ENCODE measurements at regions not wholly inside any gene's neighbourhood (a gene's known extent, or its start where the extent isn't known, plus 50 kb on each side); places are given as distances from the start of the nearest gene placed in this dataset.

- DNase-seq = no peak
- H3K9me3 ChIP-seq = peaks cover 0 to 8% (median 2%) of the 10 kb centered on the region in 4 donors
- H3K27me3 ChIP-seq = no peaks in the 10 kb centered on the region
- intact Hi-C loops (cut with DNase I) = no loop called here
- no peaks in the 10 kb centered on the region for H3K36me3 ChIP-seq
- no peak overlapping the region for H3K4me3 ChIP-seq
- H3K27ac ChIP-seq = no peak overlapping the region
- TF ChIP-seq CTCF (IDR thresholded peaks at IDR 0.05) = no peak
- no peak for TF ChIP-seq POLR2A (IDR thresholded peaks at IDR 0.05)
- no peak for TF ChIP-seq POLR2AphosphoS5 (IDR thresholded peaks at IDR 0.05)
- TF ChIP-seq EP300 (IDR thresholded peaks at IDR 0.05) = no peak
- no peaks in the 10 kb centered on the region for H3K4me1 ChIP-seq
- 39 to 48% methylated on average over 5 of the region's 5 CpGs for WGBS, 2 donors
These were observed 131.5 kb upstream of the USP29 start for GRCh38 chr19:56988299-56988698.

- Histone ChIP-seq H3K27me3 (no peaks in the 10 kb centered on the region), H3K27ac (no peak overlapping the region), H3K4me3 (no peak overlapping the region), H3K9me3 (peaks cover 0 to 3% (median 0%) of the 10 kb centered on the region in 4 donors), H3K36me3 (no peaks in the 10 kb centered on the region), H3K4me1 (no peaks in the 10 kb centered on the region)
- intact Hi-C loops (cut with DNase I) = no loop called here
- DNase-seq = no peak
- 73 to 80% methylated on average over 7 of the region's 7 CpGs for WGBS, 2 donors
- TF ChIP-seq POLR2AphosphoS5 (IDR thresholded peaks at IDR 0.05) = no peak
- TF ChIP-seq CTCF (IDR thresholded peaks at IDR 0.05) = no peak
These were observed 127.9 kb upstream of the USP29 start for GRCh38 chr19:56991912-56992311.

- DNase-seq = no peak
- no peak overlapping the region for H3K27ac ChIP-seq
- H3K9me3 ChIP-seq = no peaks in the 10 kb centered on the region
- no peaks in the 10 kb centered on the region for H3K27me3 ChIP-seq
- H3K4me1 ChIP-seq = no peaks in the 10 kb centered on the region
- intact Hi-C loops (cut with DNase I) = no loop called here
- H3K36me3 ChIP-seq = no peaks in the 10 kb centered on the region
- H3K4me3 ChIP-seq = no peak overlapping the region
- TF ChIP-seq POLR2AphosphoS5 (IDR thresholded peaks at IDR 0.05) = no peak
- TF ChIP-seq EP300 (IDR thresholded peaks at IDR 0.05) = no peak
- TF ChIP-seq CTCF (IDR thresholded peaks at IDR 0.05) = no peak
- WGBS, 2 donors = 85% methylated on average over 8 of the region's 8 CpGs
These were observed 125.9 kb upstream of the USP29 start for GRCh38 chr19:56993851-56994250.

- H3K9me3 ChIP-seq = no peaks in the 10 kb centered on the region
- no peak for DNase-seq
- no peaks in the 10 kb centered on the region for H3K4me1 ChIP-seq
- WGBS, 2 donors = 78 to 85% methylated on average over 23 of the region's 23 CpGs
- H3K27me3 ChIP-seq = no peaks in the 10 kb centered on the region
- TF ChIP-seq POLR2A (IDR thresholded peaks at IDR 0.05) (no peak), EP300 (IDR thresholded peaks at IDR 0.05) (no peak), POLR2AphosphoS5 (IDR thresholded peaks at IDR 0.05) (no peak), CTCF (IDR thresholded peaks at IDR 0.05) (no peak)
- intact Hi-C loops (cut with DNase I) = no loop called here
- H3K4me3 ChIP-seq = no peak overlapping the region
- no peak overlapping the region for H3K27ac ChIP-seq
- H3K36me3 ChIP-seq = no peaks in the 10 kb centered on the region
These were observed 125.4 kb upstream of the USP29 start for GRCh38 chr19:56994251-56995017.

- no peaks in the 10 kb centered on the region for H3K36me3 ChIP-seq
- H3K9me3 ChIP-seq = peaks cover 0 to under 1% (median 0%) of the 10 kb centered on the region in 4 donors
- 67 to 70% methylated on average over 9 of the region's 9 CpGs for WGBS, 2 donors
- TF ChIP-seq POLR2A (IDR thresholded peaks at IDR 0.05) (no peak), POLR2AphosphoS5 (IDR thresholded peaks at IDR 0.05) (no peak), EP300 (IDR thresholded peaks at IDR 0.05) (no peak), CTCF (IDR thresholded peaks at IDR 0.05) (no peak)
- intact Hi-C loops (cut with DNase I) = no loop called here
- no peak overlapping the region for H3K27ac ChIP-seq
- H3K4me1 ChIP-seq = no peaks in the 10 kb centered on the region
- no peaks in the 10 kb centered on the region for H3K27me3 ChIP-seq
- no peak for DNase-seq
- no peak overlapping the region for H3K4me3 ChIP-seq
These were observed 124.5 kb upstream of the USP29 start for GRCh38 chr19:56995303-56995702.
